Fibroblast of peridontal ligament (primary cell): ENCODE measurements at regions not wholly inside any gene's neighbourhood (a gene's known extent, or its start where the extent isn't known, plus 50 kb on each side); places are given as distances from the start of the nearest gene placed in this dataset.

Experiments
- DNase-seq: peaks from one replicate; pipeline ENCODE4 v3.0.0-alpha.2; 2010; ENCODE audit errors: extremely low read depth

GRCh38 chr10:78247821-78248220 is 214.2 kb downstream of the RPS24 start:
- no peak for DNase-seq

- DNase-seq: peak; percentile 98
Observed at GRCh38 chr10:78248651-78249464, 215.2 kb downstream of the RPS24 start.

GRCh38 chr10:78249690-78250089 is 216.0 kb downstream of the RPS24 start:
- DNase-seq: no peak

GRCh38 chr10:78250313-78251015 is 216.8 kb downstream of the RPS24 start:
- no peak for DNase-seq

GRCh38 chr10:78251016-78251385 is 217.3 kb downstream of the RPS24 start:
- no peak for DNase-seq

GRCh38 chr10:78252286-78252685 is 218.6 kb downstream of the RPS24 start:
- no peak for DNase-seq

GRCh38 chr10:78253063-78253853 is 219.6 kb downstream of the RPS24 start:
- DNase-seq: no peak

- peak; percentile 63 for DNase-seq
Observed at GRCh38 chr10:78254013-78254412, 220.3 kb downstream of the RPS24 start.

GRCh38 chr10:78255214-78255613 is 221.6 kb downstream of the RPS24 start:
- DNase-seq: no peak

- peak; percentile 99 for DNase-seq
Observed at GRCh38 chr10:78255796-78256638, 222.4 kb downstream of the RPS24 start.

GRCh38 chr10:78258323-78259030 is 224.8 kb downstream of the RPS24 start:
- no peak for DNase-seq

- no peak for DNase-seq
Observed at GRCh38 chr10:78259391-78259790, 225.7 kb downstream of the RPS24 start.

- DNase-seq: no peak
Observed at GRCh38 chr10:78260141-78260540, 226.5 kb downstream of the RPS24 start.

- no peak for DNase-seq
Observed at GRCh38 chr10:78260680-78261079, 227.0 kb downstream of the RPS24 start.

GRCh38 chr10:78261291-78261690 is 227.6 kb downstream of the RPS24 start:
- DNase-seq: no peak

- DNase-seq: no peak
Observed at GRCh38 chr10:78262860-78263259, 229.2 kb downstream of the RPS24 start.

GRCh38 chr10:78263521-78263988 is 229.9 kb downstream of the RPS24 start:
- DNase-seq: peak; percentile 71

- DNase-seq: no peak
Observed at GRCh38 chr10:78264361-78264760, 230.7 kb downstream of the RPS24 start.

- peak; percentile 52 for DNase-seq
Observed at GRCh38 chr10:78266741-78267469, 233.2 kb downstream of the RPS24 start.

- DNase-seq: peak; percentile 52
Observed at GRCh38 chr10:78267598-78267997, 233.9 kb downstream of the RPS24 start.
